Esophagus muscularis mucosa (tissue), 4 donors: ENCODE measurements at regions not wholly inside any gene's neighbourhood (a gene's known extent, or its start where the extent isn't known, plus 50 kb on each side); places are given as distances from the start of the nearest gene placed in this dataset.

ENCODE experiments used
- DNase-seq: peaks from one replicate; pipeline ENCODE4 v3.0.0-alpha.2; 2017; ENCODE audit errors: extremely low spot score
- H3K27ac ChIP-seq, 4 donors: fragments of 200-600 bp; sonication (generic); replicated peaks in 1 of 4; 1 replicate in 3 of 4; 2 replicates in 1 of 4; pipeline ENCODE4 v1.5.1; 2016 to 2019; ENCODE audit warnings: mild to moderate bottlenecking in 1 of 4
- H3K27me3 ChIP-seq, 4 donors: fragments of 200-600 bp; sonication (generic); one replicate each; pipeline versions ENCODE4 v1.5.1 to v1.6.0; 2016 to 2019
- H3K36me3 ChIP-seq, 4 donors: fragments of 200-600 bp; sonication (generic); one replicate each; pipeline ENCODE4 v1.5.1; 2016 to 2019
- H3K4me1 ChIP-seq, 4 donors: fragments of 200-600 bp; sonication (generic); one replicate each; pipeline ENCODE4 v1.5.1; 2016 to 2019
- H3K4me3 ChIP-seq, 4 donors: fragments of 200-600 bp; sonication (generic); 1 replicate in 2 of 4; 2 replicates in 2 of 4; pipeline ENCODE4 v1.5.1; 2016 to 2019; ENCODE audit warnings: mild to moderate bottlenecking in 4 of 4, moderate library complexity in 1 of 4
- H3K9me3 ChIP-seq, 4 donors: fragments of 200-600 bp; sonication (generic); 1 replicate in 3 of 4; 2 replicates in 1 of 4; pipeline ENCODE4 v1.5.1; 2016 to 2019
- CTCF ChIP-seq, 3 experiments: fragments of 200-600 bp in 2 of 3; fragments of 450-650 bp in 1 of 3; sonication (generic) in 2 of 3; IDR thresholded peaks; one replicate each; pipeline ENCODE4 v1.5.1; 2017 to 2019; ENCODE audit warnings: antibody characterized with exemption in 3 of 3, mild to moderate bottlenecking in 2 of 3, moderate library complexity in 1 of 3
- EP300 ChIP-seq: sonication (generic); formaldehyde crosslinking; IDR thresholded peaks from one replicate; pipeline ENCODE4 v1.6.1; 2017; ENCODE audit warnings: antibody characterized with exemption
- POLR2A ChIP-seq: fragments of 450-650 bp; IDR thresholded peaks from one replicate; pipeline ENCODE4 v1.6.1; 2017; ENCODE audit warnings: antibody characterized with exemption, moderate library complexity, mild to moderate bottlenecking, low read depth
- POLR2AphosphoS5 ChIP-seq, 2 donors: sonication (generic); formaldehyde crosslinking; IDR thresholded peaks; one replicate each; pipeline ENCODE4 v1.6.1; 2017; ENCODE audit warnings: antibody characterized with exemption in 2 of 2
- WGBS: methylation state at CpG from one replicate; pipeline ENCODE4 v1.1.5; 2018; 5-methylcytosine and 5-hydroxymethylcytosine counted together
- intact Hi-C: fragments of 100-400 bp; cut with DNase I; formaldehyde crosslinking; loops from one replicate; pipeline ENCODE4 v1.15.1; 2023

- 91% methylated on average over 2 of the region's 2 CpGs for WGBS
- H3K36me3 ChIP-seq, result no peaks in the 10 kb centered on the region
- no peak for TF ChIP-seq CTCF (IDR thresholded peaks at IDR 0.05)
- TF ChIP-seq POLR2AphosphoS5 (IDR thresholded peaks at IDR 0.05), result no peak
- no peak for TF ChIP-seq POLR2A
- no peak for TF ChIP-seq EP300
These were observed 211.4 kb downstream of the PHETA1 start for GRCh38 chr12:111157486-111157885.

GRCh38 chr12:111156304-111156703 lies 212.6 kb downstream of the PHETA1 start:
- Histone ChIP-seq H3K27ac (no peak overlapping the region), H3K27me3 (peaks cover 0 to 28% (median 3%) of the 10 kb centered on the region in 4 donors), H3K4me1 (no peaks in the 10 kb centered on the region), H3K4me3 (no peak overlapping the region), H3K36me3 (no peaks in the 10 kb centered on the region), H3K9me3 (no peaks in the 10 kb centered on the region)
- intact Hi-C loops, result no loop called here
- WGBS, result 80% methylated on average over 3 of the region's 3 CpGs
- DNase-seq, result no peak
- no peak for TF ChIP-seq POLR2AphosphoS5 (IDR thresholded peaks at IDR 0.05)
- no peak for TF ChIP-seq EP300
- TF ChIP-seq POLR2A, result no peak
- no peak for TF ChIP-seq CTCF (IDR thresholded peaks at IDR 0.05)

More at GRCh38 chr12:111157486-111157885, 211.4 kb downstream of the PHETA1 start:
- Histone ChIP-seq H3K9me3 (no peaks in the 10 kb centered on the region), H3K27me3 (peaks cover 0 to 28% (median 3%) of the 10 kb centered on the region in 4 donors), H3K4me3 (no peak overlapping the region), H3K27ac (no peak overlapping the region), H3K4me1 (no peaks in the 10 kb centered on the region)
- intact Hi-C loops, result no loop called here
- DNase-seq, result no peak

GRCh38 chr12:111155521-111155920 lies 213.4 kb downstream of the PHETA1 start:
- H3K27me3 ChIP-seq, result peaks cover 0 to 24% (median 3%) of the 10 kb centered on the region in 4 donors
- H3K36me3 ChIP-seq, result no peaks in the 10 kb centered on the region
- intact Hi-C loops, result no loop called here
- no peak overlapping the region for H3K4me3 ChIP-seq
- H3K9me3 ChIP-seq, result no peaks in the 10 kb centered on the region
- peaks cover 0 to 6% (median 5%) of the 10 kb centered on the region in 4 donors for H3K4me1 ChIP-seq
- DNase-seq, result no peak
- TF ChIP-seq POLR2AphosphoS5 (IDR thresholded peaks at IDR 0.05) (no peak), EP300 (no peak), POLR2A (no peak), CTCF (IDR thresholded peaks at IDR 0.05) (no peak)
- no peak overlapping the region for H3K27ac ChIP-seq
- 90% methylated on average over 8 of the region's 8 CpGs for WGBS

GRCh38 chr12:111155020-111155419 lies 213.9 kb downstream of the PHETA1 start:
- intact Hi-C loops, result no loop called here
- no peaks in the 10 kb centered on the region for H3K9me3 ChIP-seq
- peaks cover 0 to 20% (median 3%) of the 10 kb centered on the region in 4 donors for H3K27me3 ChIP-seq
- peaks cover 0 to 11% (median 8%) of the 10 kb centered on the region in 4 donors for H3K4me1 ChIP-seq
- WGBS, result 85% methylated on average over 3 of the region's 3 CpGs
- TF ChIP-seq POLR2AphosphoS5 (IDR thresholded peaks at IDR 0.05), result no peak
- no peak for TF ChIP-seq EP300
- no peak for TF ChIP-seq POLR2A
- TF ChIP-seq CTCF (IDR thresholded peaks at IDR 0.05), result no peak
- no peak overlapping the region for H3K4me3 ChIP-seq
- no peak for DNase-seq
- no peak overlapping the region for H3K27ac ChIP-seq
- H3K36me3 ChIP-seq, result no peaks in the 10 kb centered on the region

GRCh38 chr12:111154147-111154834 lies 214.6 kb downstream of the PHETA1 start:
- Histone ChIP-seq H3K27ac (no peak overlapping the region), H3K36me3 (no peaks in the 10 kb centered on the region), H3K4me3 (no peak overlapping the region), H3K9me3 (no peaks in the 10 kb centered on the region), H3K27me3 (peaks cover 0 to 20% (median 3%) of the 10 kb centered on the region in 4 donors), H3K4me1 (peaks cover 0 to 12% (median 8%) of the 10 kb centered on the region in 4 donors)
- DNase-seq, result no peak
- no peak for TF ChIP-seq POLR2AphosphoS5 (IDR thresholded peaks at IDR 0.05)
- intact Hi-C loops, result no loop called here
- WGBS, result 70% methylated on average over 17 of the region's 19 CpGs
